GM19238 (cell line): ENCODE measurements at regions not wholly inside any gene's neighbourhood (a gene's known extent, or its start where the extent isn't known, plus 50 kb on each side); places are given as distances from the start of the nearest gene placed in this dataset.

ENCODE experiments used
- DNase-seq: peaks from one replicate; pipeline ENCODE4 v3.0.0; 2011; ENCODE audit warnings: low spot score; ENCODE audit not compliant: insufficient read length

- no peak for DNase-seq
These were observed 268.5 kb downstream of the FOXG1 start for GRCh38 chr14:29035134-29035533.

- no peak for DNase-seq
These were observed 270.8 kb downstream of the FOXG1 start for GRCh38 chr14:29037411-29037810.

- DNase-seq = no peak
These were observed 272.6 kb downstream of the FOXG1 start for GRCh38 chr14:29039171-29039570.

- DNase-seq = no peak
These were observed 276.0 kb downstream of the FOXG1 start for GRCh38 chr14:29042551-29042950.

- no peak for DNase-seq
These were observed 277.1 kb downstream of the FOXG1 start for GRCh38 chr14:29043737-29044136.

GRCh38 chr14:29045237-29045636 lies 278.6 kb downstream of the FOXG1 start:
- DNase-seq = no peak

- no peak for DNase-seq
These were observed 287.5 kb downstream of the FOXG1 start for GRCh38 chr14:29054119-29054518.

GRCh38 chr14:29056041-29056566 lies 289.5 kb downstream of the FOXG1 start:
- DNase-seq = no peak

- no peak for DNase-seq
These were observed 295.1 kb downstream of the FOXG1 start for GRCh38 chr14:29061702-29062101.

- no peak for DNase-seq
These were observed 295.9 kb downstream of the FOXG1 start for GRCh38 chr14:29062466-29062865.

GRCh38 chr14:29062976-29063375 lies 296.4 kb downstream of the FOXG1 start:
- DNase-seq = no peak

- no peak for DNase-seq
These were observed 297.8 kb downstream of the FOXG1 start for GRCh38 chr14:29064305-29064900.

- DNase-seq = no peak
These were observed 302.6 kb downstream of the FOXG1 start for GRCh38 chr14:29069228-29069627.

GRCh38 chr14:29075761-29076160 lies 309.2 kb downstream of the FOXG1 start:
- DNase-seq = no peak

GRCh38 chr14:29077916-29078315 lies 311.3 kb downstream of the FOXG1 start:
- DNase-seq = no peak

GRCh38 chr14:29078810-29079522 lies 312.4 kb downstream of the FOXG1 start:
- DNase-seq = no peak

GRCh38 chr14:29085546-29085945 lies 319.0 kb downstream of the FOXG1 start:
- no peak for DNase-seq

- DNase-seq = no peak
These were observed 323.3 kb downstream of the FOXG1 start for GRCh38 chr14:29089849-29090248.

- DNase-seq = no peak
These were observed 325.5 kb downstream of the FOXG1 start for GRCh38 chr14:29092121-29092520.

GRCh38 chr14:29097476-29097875 lies 330.9 kb downstream of the FOXG1 start:
- DNase-seq = no peak

- DNase-seq = no peak
These were observed 332.1 kb downstream of the FOXG1 start for GRCh38 chr14:29098656-29099055.

- no peak for DNase-seq
These were observed 335.7 kb downstream of the FOXG1 start for GRCh38 chr14:29102266-29102665.

- no peak for DNase-seq
These were observed 336.4 kb downstream of the FOXG1 start for GRCh38 chr14:29102996-29103395.
